GM12874 (cell line): ENCODE measurements at regions not wholly inside any gene's neighbourhood (a gene's known extent, or its start where the extent isn't known, plus 50 kb on each side); places are given as distances from the start of the nearest gene placed in this dataset.

Experiments
- CTCF ChIP-seq: IDR thresholded peaks from 2 replicates; pipeline ENCODE4 v1.5.1; 2011; ENCODE audit warnings: low read depth, mild to moderate bottlenecking, control low read depth, low read length, moderate library complexity; ENCODE audit not compliant: insufficient read depth

- no peak for TF ChIP-seq CTCF
Observed at GRCh38 chr13:30134578-30134977, 172.8 kb downstream of the KATNAL1 start.

- TF ChIP-seq CTCF, result no peak
Observed at GRCh38 chr13:30133996-30134395, 173.4 kb downstream of the KATNAL1 start.

GRCh38 chr13:30133554-30133912, 173.8 kb downstream of the KATNAL1 start:
- no peak for TF ChIP-seq CTCF

GRCh38 chr13:30132623-30133553, 174.5 kb downstream of the KATNAL1 start:
- peak; percentile 88 for TF ChIP-seq CTCF

GRCh38 chr13:30129411-30129810, 177.9 kb downstream of the KATNAL1 start:
- TF ChIP-seq CTCF, result no peak

GRCh38 chr13:30128591-30128990, 178.8 kb downstream of the KATNAL1 start:
- TF ChIP-seq CTCF, result no peak

- TF ChIP-seq CTCF, result no peak
Observed at GRCh38 chr13:30128095-30128494, 179.3 kb downstream of the KATNAL1 start.
